OCI-LY1 (cell line): ENCODE measurements at regions not wholly inside any gene's neighbourhood (a gene's known extent, or its start where the extent isn't known, plus 50 kb on each side); places are given as distances from the start of the nearest gene placed in this dataset.
"Not testable (repeated sequence)": the region's sequence is repeated elsewhere in the genome, so short reads cannot be mapped to it uniquely, and the experiment has no call there.

ENCODE experiments used
- H2AFZ ChIP-seq: fragments of 200-600 bp; sonication (generic), shearing (Covaris generic); 2 replicates; pipeline ENCODE4 v1.6.0; 2014; ENCODE audit warnings: antibody characterized with exemption, mild to moderate bottlenecking, low read length
- H3F3A ChIP-seq: fragments of 200-600 bp; sonication (generic), shearing (Covaris generic); 2 replicates; pipeline ENCODE4 v1.6.0; 2014; ENCODE audit warnings: mild to moderate bottlenecking, antibody characterized with exemption, low read length, moderate library complexity; ENCODE audit not compliant: insufficient read depth
- H3K27ac ChIP-seq: fragments of 200-600 bp; sonication (generic); 2 replicates; pipeline ENCODE4 v1.5.1; 2014; ENCODE audit warnings: low read length, mixed run types, mild to moderate bottlenecking, low read depth; ENCODE audit not compliant: poor library complexity, severe bottlenecking
- H3K27me3 ChIP-seq: fragments of 200-600 bp; sonication (generic); 2 replicates; pipeline ENCODE4 v1.6.0; 2014; ENCODE audit warnings: antibody characterized with exemption, mild to moderate bottlenecking, low read length, moderate library complexity; ENCODE audit not compliant: insufficient read depth
- H3K36me3 ChIP-seq: fragments of 200-600 bp; sonication (generic); 2 replicates; pipeline ENCODE4 v1.6.1; 2014; ENCODE audit warnings: mild to moderate bottlenecking, antibody characterized with exemption, low read length, moderate library complexity, mixed read lengths; ENCODE audit not compliant: insufficient read depth
- H3K4me1 ChIP-seq: fragments of 200-600 bp; sonication (generic); 2 replicates; pipeline ENCODE4 v1.5.1; 2014; ENCODE audit warnings: mild to moderate bottlenecking, low read length, moderate library complexity; ENCODE audit not compliant: insufficient read depth, severe bottlenecking
- H3K4me2 ChIP-seq: fragments of 200-600 bp; sonication (generic), shearing (Covaris generic); 2 replicates; pipeline ENCODE4 v1.6.1; 2014; ENCODE audit warnings: low read length
- H3K4me3 ChIP-seq: fragments of 200-600 bp; sonication (generic); 2 replicates; pipeline ENCODE4 v1.5.1; 2014; ENCODE audit warnings: low read length, low read depth, mild to moderate bottlenecking, mixed read lengths; ENCODE audit not compliant: poor library complexity, severe bottlenecking
- H3K79me2 ChIP-seq: fragments of 200-600 bp; shearing (Covaris generic); 2 replicates; pipeline ENCODE4 v1.6.1; 2016; ENCODE audit warnings: mixed run types, low read length, mixed read lengths; ENCODE audit not compliant: insufficient read depth
- H3K9ac ChIP-seq: fragments of 200-600 bp; sonication (generic), shearing (Covaris generic); 2 replicates; pipeline ENCODE4 v1.6.1; 2014; ENCODE audit warnings: mild to moderate bottlenecking, low read length, mixed read lengths
- H3K9me2 ChIP-seq: fragments of 200-600 bp; sonication (generic), shearing (Covaris generic); 2 replicates; pipeline ENCODE4 v1.6.1; 2014; ENCODE audit warnings: low read depth, mild to moderate bottlenecking, low read length, mixed read lengths
- H3K9me3 ChIP-seq: fragments of 200-600 bp; shearing (Covaris generic); 2 replicates; pipeline ENCODE4 v1.6.1; 2014; ENCODE audit warnings: low read length, mixed read lengths
- H4K20me1 ChIP-seq: fragments of 200-600 bp; sonication (generic), shearing (Covaris generic); 2 replicates; pipeline ENCODE4 v1.6.0; 2016; ENCODE audit warnings: mild to moderate bottlenecking, low read length; ENCODE audit not compliant: insufficient read depth

DNA sequence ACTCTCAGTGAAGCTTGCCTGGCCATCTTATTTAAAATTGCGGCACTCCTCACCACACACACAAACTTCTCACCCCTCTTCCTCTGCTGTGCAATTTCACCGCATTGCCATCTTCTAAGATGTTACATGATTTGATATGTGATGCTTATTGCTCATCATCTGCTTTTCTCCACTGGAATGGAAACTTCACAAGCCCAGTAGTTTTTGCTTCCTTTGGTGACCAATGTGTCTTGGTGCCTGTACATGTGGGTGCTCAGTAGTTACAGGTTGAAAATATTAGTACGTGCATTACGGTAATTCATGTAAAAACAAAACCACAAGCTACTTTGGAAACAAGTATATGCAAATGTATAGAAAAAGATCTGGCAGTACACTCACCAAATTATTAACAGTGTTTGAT lies 99.2 kb downstream of the SPDYE17 start:
- not testable (repeated sequence) for H3K27ac ChIP-seq, H3K36me3 ChIP-seq, H3F3A ChIP-seq, H3K4me3 ChIP-seq, H4K20me1 ChIP-seq, H3K9ac ChIP-seq, H3K9me2 ChIP-seq, H3K79me2 ChIP-seq, H3K4me1 ChIP-seq, H2AFZ ChIP-seq, H3K27me3 ChIP-seq, H3K4me2 ChIP-seq, H3K9me3 ChIP-seq

DNA sequence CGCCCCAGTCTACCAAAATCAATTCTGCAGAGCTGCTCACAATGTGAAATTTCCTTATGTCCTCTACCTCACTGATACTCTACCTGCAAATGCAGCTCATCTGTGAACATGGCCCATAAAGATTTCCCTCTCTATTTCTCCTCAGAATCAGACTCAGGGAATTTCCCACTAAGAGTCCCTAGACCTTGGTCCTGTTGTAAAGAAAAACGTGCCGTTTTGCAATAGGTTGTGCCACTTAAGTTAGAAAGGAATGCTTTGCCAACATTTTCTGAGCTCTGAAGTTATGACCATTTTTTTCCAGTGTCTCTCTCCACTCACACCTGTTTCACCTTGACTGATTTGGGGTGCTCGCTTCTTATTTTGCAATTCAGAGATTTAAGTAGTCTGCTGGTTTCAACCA lies 100.7 kb downstream of the SPDYE17 start:
- not testable (repeated sequence) for H3K79me2 ChIP-seq, H3K4me1 ChIP-seq, H3K9me2 ChIP-seq, H3K27me3 ChIP-seq, H4K20me1 ChIP-seq, H3K4me3 ChIP-seq, H3K4me2 ChIP-seq, H3F3A ChIP-seq, H3K27ac ChIP-seq, H3K9ac ChIP-seq, H3K9me3 ChIP-seq, H3K36me3 ChIP-seq, H2AFZ ChIP-seq

DNA sequence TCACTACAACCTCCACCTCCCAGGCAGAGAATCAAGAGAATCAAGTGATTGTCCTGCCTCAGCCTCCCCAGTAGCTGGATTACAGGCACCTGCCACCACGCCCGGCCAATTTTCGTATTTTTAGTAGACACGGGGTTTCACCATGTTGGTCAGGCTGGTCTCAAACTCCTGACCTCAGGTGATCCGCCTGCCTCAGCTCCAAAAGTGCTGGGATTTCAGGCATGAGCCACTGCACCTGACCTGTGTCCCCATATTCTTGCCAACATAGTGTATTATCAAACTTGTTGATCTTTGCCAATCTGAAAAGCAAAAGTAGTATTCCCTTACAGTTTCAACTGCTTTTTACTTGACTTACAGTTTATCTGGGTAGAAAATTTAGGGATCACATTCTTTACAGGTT lies 101.7 kb downstream of the SPDYE17 start:
- H3K79me2 ChIP-seq, H3K36me3 ChIP-seq, H3K9ac ChIP-seq, H3K27ac ChIP-seq, H3K4me1 ChIP-seq, H3K9me2 ChIP-seq, H4K20me1 ChIP-seq, H3K4me3 ChIP-seq, H3K27me3 ChIP-seq, H2AFZ ChIP-seq, H3F3A ChIP-seq, H3K4me2 ChIP-seq, H3K9me3 ChIP-seq: not testable (repeated sequence)

DNA sequence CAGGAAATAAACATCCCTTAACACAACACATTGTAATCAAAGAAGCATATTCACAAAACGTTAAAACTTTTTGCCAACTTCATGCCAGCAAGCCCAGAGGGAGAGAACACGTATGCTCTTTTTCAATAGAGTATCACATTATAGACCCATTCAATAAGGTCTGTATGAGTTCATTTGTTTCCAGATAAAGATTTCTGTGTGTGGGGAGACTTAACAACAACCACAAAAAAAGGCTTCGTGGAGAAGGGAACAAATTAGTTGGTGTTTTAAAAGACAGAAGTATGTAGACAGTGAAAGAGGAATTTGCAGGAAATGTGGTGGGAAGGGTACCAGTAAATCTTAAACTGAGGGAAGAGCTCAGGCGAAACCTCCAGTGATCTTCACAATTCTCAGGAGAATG lies 103.4 kb downstream of the SPDYE17 start:
- not testable (repeated sequence) for H3K9me2 ChIP-seq, H3K4me3 ChIP-seq, H3K9me3 ChIP-seq, H3K36me3 ChIP-seq, H4K20me1 ChIP-seq, H3K79me2 ChIP-seq, H3K4me2 ChIP-seq, H2AFZ ChIP-seq, H3K27ac ChIP-seq, H3F3A ChIP-seq, H3K9ac ChIP-seq, H3K4me1 ChIP-seq, H3K27me3 ChIP-seq

DNA sequence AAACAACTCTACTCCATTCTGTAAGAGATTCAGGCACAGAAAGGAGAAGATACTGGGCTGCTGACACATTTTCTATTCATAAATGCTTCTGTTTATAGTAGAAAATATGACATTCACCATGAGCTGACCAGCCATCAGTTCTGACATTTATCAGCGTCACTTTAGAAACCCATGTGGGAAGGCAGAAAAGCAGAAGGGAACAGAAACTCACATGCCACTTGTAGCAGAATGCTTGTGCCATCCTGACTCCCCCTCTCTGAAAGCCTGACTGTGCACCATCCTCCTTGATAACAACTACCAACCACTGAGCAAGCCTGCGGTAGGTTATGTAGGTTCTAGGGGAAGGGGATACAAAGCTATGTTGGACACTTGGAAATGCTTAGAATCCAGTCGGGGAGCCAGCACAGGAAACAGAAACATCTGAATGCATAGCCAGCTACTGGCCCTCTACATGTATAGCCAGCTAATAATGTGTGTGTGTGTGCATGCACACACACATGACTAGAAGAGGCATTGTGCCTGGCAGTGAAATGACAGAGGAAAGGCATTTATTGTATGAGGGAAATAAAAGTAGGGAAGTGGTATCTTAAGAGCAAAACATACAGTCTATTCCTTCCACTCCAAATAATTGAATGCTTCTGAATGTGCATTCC lies 104.3 kb downstream of the SPDYE17 start:
- not testable (repeated sequence) for H3K9ac ChIP-seq, H3K9me2 ChIP-seq, H3F3A ChIP-seq, H2AFZ ChIP-seq, H3K4me1 ChIP-seq, H3K27ac ChIP-seq, H3K4me3 ChIP-seq, H3K27me3 ChIP-seq, H4K20me1 ChIP-seq, H3K4me2 ChIP-seq, H3K36me3 ChIP-seq, H3K79me2 ChIP-seq, H3K9me3 ChIP-seq

DNA sequence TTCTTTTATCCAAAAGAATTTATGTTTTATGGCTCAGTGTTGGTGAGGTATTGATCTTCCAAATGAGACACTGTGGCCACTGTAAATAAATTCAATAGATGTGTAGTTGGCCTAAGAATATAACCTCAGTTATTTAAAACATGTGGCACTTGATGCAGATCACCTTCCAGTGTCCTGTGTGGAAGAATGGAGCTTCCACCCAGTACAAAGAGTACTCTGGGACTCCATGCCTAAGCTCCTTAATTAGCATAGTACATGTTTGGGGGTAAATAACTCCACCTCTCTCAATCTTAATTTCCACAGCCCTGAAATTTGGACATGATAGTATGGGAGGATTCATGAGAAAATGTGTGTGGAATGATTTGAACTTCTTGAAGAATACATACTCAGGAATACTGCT lies 105.7 kb downstream of the SPDYE17 start:
- H3K9me2 ChIP-seq, H3K27ac ChIP-seq, H4K20me1 ChIP-seq, H3K4me3 ChIP-seq, H3K9me3 ChIP-seq, H3K4me1 ChIP-seq, H3K79me2 ChIP-seq, H3K4me2 ChIP-seq, H2AFZ ChIP-seq, H3K9ac ChIP-seq, H3K27me3 ChIP-seq, H3K36me3 ChIP-seq, H3F3A ChIP-seq: not testable (repeated sequence)

DNA sequence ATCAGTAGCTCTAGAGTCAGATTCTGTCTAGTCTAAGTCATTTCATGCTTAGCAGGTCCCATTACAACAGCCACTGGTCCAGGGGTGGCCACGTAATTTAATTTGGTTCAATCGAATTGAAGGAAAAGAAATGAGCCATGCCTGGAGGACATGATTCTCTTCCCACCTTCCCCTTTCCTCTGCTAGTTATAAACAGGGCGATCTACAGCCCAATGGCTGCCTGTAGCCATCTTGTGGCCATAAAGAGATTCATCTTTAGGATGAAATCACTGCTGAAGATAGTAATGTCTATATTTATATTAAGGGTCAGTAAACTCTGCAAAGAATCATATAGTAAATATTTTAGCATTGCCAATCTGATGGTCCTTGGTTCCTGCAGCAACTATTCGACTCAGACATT lies 107.4 kb downstream of the SPDYE17 start:
- H3K4me3 ChIP-seq, H3K36me3 ChIP-seq, H3K27ac ChIP-seq, H3K4me1 ChIP-seq, H2AFZ ChIP-seq, H4K20me1 ChIP-seq, H3K9me3 ChIP-seq, H3K9ac ChIP-seq, H3K79me2 ChIP-seq, H3K4me2 ChIP-seq, H3F3A ChIP-seq, H3K27me3 ChIP-seq, H3K9me2 ChIP-seq: not testable (repeated sequence)

DNA sequence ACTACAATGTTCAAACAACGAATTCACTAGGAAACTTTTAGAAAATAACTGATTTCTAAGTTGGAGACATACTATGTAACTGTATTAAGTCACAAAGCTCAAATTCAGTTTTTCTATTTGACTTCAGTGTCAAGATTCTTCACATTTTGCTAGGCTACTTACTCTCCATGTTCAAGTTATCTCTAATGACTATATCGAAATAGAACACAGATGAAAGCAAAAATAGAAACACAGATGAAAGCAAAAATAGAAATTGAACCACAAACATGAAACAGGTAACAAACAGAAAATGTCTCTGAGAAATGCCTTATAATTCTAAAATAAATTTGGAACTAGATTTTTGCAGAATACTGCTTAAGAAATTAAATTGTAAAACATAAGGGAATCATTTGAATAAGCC lies 113.5 kb downstream of the SPDYE17 start:
- not testable (repeated sequence) for H3K4me1 ChIP-seq, H3K9me2 ChIP-seq, H3K4me3 ChIP-seq, H2AFZ ChIP-seq, H3K27ac ChIP-seq, H3K9me3 ChIP-seq, H3F3A ChIP-seq, H3K79me2 ChIP-seq, H4K20me1 ChIP-seq, H3K36me3 ChIP-seq, H3K27me3 ChIP-seq, H3K9ac ChIP-seq, H3K4me2 ChIP-seq
